Coronary artery (tissue), 2 donors: ENCODE measurements at regions not wholly inside any gene's neighbourhood (a gene's known extent, or its start where the extent isn't known, plus 50 kb on each side); places are given as distances from the start of the nearest gene placed in this dataset.

Experiments
- DNase-seq: peaks from one replicate; pipeline ENCODE4 v3.0.0-alpha.2; 2017; ENCODE audit warnings: low spot score
- H3K27ac ChIP-seq, 2 donors: fragments of 200-600 bp; sonication (generic); one replicate each; pipeline ENCODE4 v1.5.1; 2016 to 2019
- H3K4me3 ChIP-seq: fragments of 200-600 bp; sonication (generic); 2 replicates; pipeline ENCODE4 v1.5.1; 2016; ENCODE audit warnings: mild to moderate bottlenecking, moderate library complexity
- CTCF ChIP-seq: fragments of 200-600 bp; sonication (generic); IDR thresholded peaks from one replicate; pipeline ENCODE4 v1.5.1; 2019; ENCODE audit warnings: antibody characterized with exemption

GRCh38 chr3:104553121-104553520 is 813.6 kb upstream of the ALCAM start:
- Histone ChIP-seq H3K4me3 (no peak overlapping the region), H3K27ac (no peak overlapping the region)
- no peak for DNase-seq
- TF ChIP-seq CTCF = no peak

DNA sequence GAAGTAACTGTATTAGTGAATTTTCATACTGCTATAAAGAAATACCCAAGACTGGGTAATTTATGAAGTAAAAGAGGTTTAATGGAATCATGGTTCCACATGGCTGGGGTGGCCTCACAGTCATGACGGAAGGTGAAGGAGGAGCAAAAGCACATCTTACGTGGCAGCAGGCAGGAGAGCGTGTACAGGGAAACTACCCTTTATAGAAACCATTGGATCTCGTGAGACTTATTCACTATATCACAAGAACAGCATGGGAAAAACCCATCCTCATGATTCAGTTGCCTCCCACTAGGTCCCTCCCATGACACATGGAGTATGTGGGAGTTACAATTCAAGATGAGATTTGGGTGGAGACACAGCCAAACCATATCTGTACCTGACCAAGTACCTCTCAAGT is 812.3 kb upstream of the ALCAM start:
- TF ChIP-seq CTCF = no peak

DNA sequence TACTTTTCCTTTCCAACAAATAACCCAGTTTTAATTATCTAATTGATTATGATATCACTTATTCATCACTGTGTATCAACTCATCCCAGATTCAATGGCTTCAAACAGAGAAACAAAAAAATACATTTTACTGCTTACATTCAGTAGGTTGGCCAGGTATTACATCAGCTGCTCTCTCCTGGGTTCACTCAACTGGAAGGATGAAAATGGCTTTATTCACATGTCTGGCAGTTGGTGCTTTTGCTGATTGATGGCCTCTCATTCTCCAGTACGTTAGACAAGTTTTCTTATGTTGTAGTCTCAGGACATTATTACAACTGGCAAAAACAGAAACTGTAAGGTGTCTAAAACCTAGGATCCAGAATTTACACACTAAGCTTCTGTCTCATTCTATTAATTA is 811.0 kb upstream of the ALCAM start:
- DNase-seq = no peak

More for the DNA sequence above, 812.3 kb upstream of the ALCAM start:
- no peak overlapping the region for H3K27ac ChIP-seq
- no peak overlapping the region for H3K4me3 ChIP-seq
- DNase-seq = no peak

GRCh38 chr3:104556372-104557078 is 810.2 kb upstream of the ALCAM start:
- Histone ChIP-seq H3K27ac (peak overlapping the region in 1 of 2 donors; percentile 14), H3K4me3 (no peak overlapping the region)
- TF ChIP-seq CTCF = no peak
- no peak for DNase-seq

More for the DNA sequence above, 811.0 kb upstream of the ALCAM start:
- TF ChIP-seq CTCF = no peak
- H3K27ac ChIP-seq = no peak overlapping the region
- no peak overlapping the region for H3K4me3 ChIP-seq

DNA sequence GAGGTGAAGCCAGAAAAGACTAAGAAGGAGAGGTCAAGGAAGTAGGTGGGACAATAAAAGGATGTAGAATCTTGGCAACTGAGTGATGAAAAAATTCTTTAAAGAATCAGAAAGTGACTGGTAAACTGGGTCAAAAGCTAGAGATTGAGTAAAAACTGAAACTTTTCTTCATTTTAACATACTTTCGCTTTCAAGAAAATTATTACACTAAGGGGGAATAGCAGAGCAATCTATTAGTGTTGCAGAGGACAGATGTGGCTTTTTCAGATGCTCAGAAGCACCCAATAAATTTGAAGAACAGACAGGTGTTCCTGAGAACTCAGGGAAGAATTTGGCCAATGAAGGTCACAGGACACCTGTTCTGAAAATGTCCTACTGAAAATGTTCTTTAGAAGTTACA is 805.4 kb upstream of the ALCAM start:
- H3K27ac ChIP-seq = no peak overlapping the region
- no peak for DNase-seq
- no peak overlapping the region for H3K4me3 ChIP-seq
- TF ChIP-seq CTCF = no peak

DNA sequence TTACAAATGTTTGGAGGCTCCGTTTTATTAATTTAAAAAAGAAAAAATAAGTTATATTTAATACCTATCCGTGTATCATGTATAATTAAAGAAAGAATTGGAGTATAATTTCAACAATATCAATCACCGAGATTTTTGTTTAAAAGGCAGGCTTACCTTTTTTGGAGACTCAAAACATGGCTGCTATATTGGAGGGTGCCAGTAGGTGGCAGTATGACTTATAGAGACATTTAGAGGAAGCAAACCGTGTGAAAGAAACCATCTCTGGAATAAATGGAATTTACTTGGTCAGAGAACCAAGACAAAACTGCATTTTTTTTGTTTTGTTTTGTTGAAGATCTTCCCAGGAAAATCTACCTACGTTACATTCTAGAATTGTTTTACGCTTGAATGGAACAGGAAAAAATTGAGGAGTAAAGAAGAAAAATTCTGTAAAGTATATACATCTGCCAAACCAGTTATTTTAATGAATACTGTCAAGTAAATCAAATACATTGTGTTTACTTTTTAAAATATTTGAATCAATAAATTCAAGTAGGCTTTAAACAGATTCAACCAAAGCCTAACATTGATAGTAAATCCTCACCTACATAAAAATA is 802.6 kb upstream of the ALCAM start:
- no peak overlapping the region for H3K4me3 ChIP-seq
- TF ChIP-seq CTCF = peak; percentile 32
- no peak for DNase-seq
- H3K27ac ChIP-seq = no peak overlapping the region

- TF ChIP-seq CTCF = no peak
- DNase-seq = no peak
- H3K27ac ChIP-seq = no peak overlapping the region
- H3K4me3 ChIP-seq = no peak overlapping the region
Observed at GRCh38 chr3:104566054-104566453, 800.7 kb upstream of the ALCAM start.
